NCI-H345 treated with DMSO at 0.1 percent for 48 hours (cell line): ENCODE measurements at regions not wholly inside any gene's neighbourhood (a gene's known extent, or its start where the extent isn't known, plus 50 kb on each side); places are given as distances from the start of the nearest gene placed in this dataset.
"Not testable (repeated sequence)": the region's sequence is repeated elsewhere in the genome, so short reads cannot be mapped to it uniquely, and the experiment has no call there.

Source experiments
- DNase-seq: peaks from one replicate; lab custom pipeline; 2025; ENCODE audit not compliant: unreplicated experiment; lab: John Stamatoyannopoulos, UW

GRCh38 chr4:177938226-177938625, 496.0 kb upstream of the AGA start:
- no peak for DNase-seq

- DNase-seq = no peak
These were observed 503.0 kb upstream of the AGA start for GRCh38 chr4:177945268-177945667.

GRCh38 chr4:177947607-177948006, 505.4 kb upstream of the AGA start:
- no peak for DNase-seq

- DNase-seq = no peak
These were observed 506.6 kb upstream of the AGA start for GRCh38 chr4:177948853-177949252.

GRCh38 chr4:177951026-177951425, 508.8 kb upstream of the AGA start:
- no peak for DNase-seq

- no peak for DNase-seq
These were observed 510.5 kb upstream of the AGA start for GRCh38 chr4:177952723-177953122.

GRCh38 chr4:177957596-177958360, 515.5 kb upstream of the AGA start:
- DNase-seq = no peak

GRCh38 chr4:177960566-177960965, 518.3 kb upstream of the AGA start:
- DNase-seq = no peak

GRCh38 chr4:177961761-177962380, 519.6 kb upstream of the AGA start:
- DNase-seq = no peak

GRCh38 chr4:177964061-177964460, 521.8 kb upstream of the AGA start:
- no peak for DNase-seq

- no peak for DNase-seq
These were observed 522.5 kb upstream of the AGA start for GRCh38 chr4:177964693-177965168.

GRCh38 chr4:177967328-177967727, 525.1 kb upstream of the AGA start:
- no peak for DNase-seq

- DNase-seq = no peak
These were observed 526.7 kb upstream of the AGA start for GRCh38 chr4:177968817-177969442.

GRCh38 chr4:177974461-177974860, 532.2 kb upstream of the AGA start:
- no peak for DNase-seq

GRCh38 chr4:177975315-177975987, 533.2 kb upstream of the AGA start:
- DNase-seq = no peak

GRCh38 chr4:177986236-177986635, 544.0 kb upstream of the AGA start:
- no peak for DNase-seq

GRCh38 chr4:177987896-177988295, 545.7 kb upstream of the AGA start:
- DNase-seq = no peak

GRCh38 chr4:177989503-177990201, 547.4 kb upstream of the AGA start:
- DNase-seq = no peak

- DNase-seq = no peak
These were observed 560.9 kb upstream of the AGA start for GRCh38 chr4:178003098-178003657.

GRCh38 chr4:178010596-178010995, 568.4 kb upstream of the AGA start:
- DNase-seq = no peak

GRCh38 chr4:178015046-178015445, 572.8 kb upstream of the AGA start:
- not testable (repeated sequence) for DNase-seq
